DMS114 treated with DMSO at 0.1 percent for 48 hours (cell line): ENCODE measurements at regions not wholly inside any gene's neighbourhood (a gene's known extent, or its start where the extent isn't known, plus 50 kb on each side); places are given as distances from the start of the nearest gene placed in this dataset.

Experiments
- DNase-seq: peaks from one replicate; lab custom pipeline; 2025; ENCODE audit not compliant: unreplicated experiment; lab: John Stamatoyannopoulos, UW

- no peak for DNase-seq
Measured at GRCh38 chr2:199707593-199708185, 143.3 kb downstream of the FTCDNL1 start.

- DNase-seq = no peak
Measured at GRCh38 chr2:199705538-199705937, 145.5 kb downstream of the FTCDNL1 start.

GRCh38 chr2:199704358-199705238 is 146.4 kb downstream of the FTCDNL1 start:
- peak; percentile 69 for DNase-seq

GRCh38 chr2:199703199-199703598 is 147.8 kb downstream of the FTCDNL1 start:
- DNase-seq = no peak

GRCh38 chr2:199697469-199697868 is 153.5 kb downstream of the FTCDNL1 start:
- no peak for DNase-seq

- no peak for DNase-seq
Measured at GRCh38 chr2:199696048-199696447, 154.9 kb downstream of the FTCDNL1 start.

- DNase-seq = no peak
Measured at GRCh38 chr2:199693861-199694260, 157.1 kb downstream of the FTCDNL1 start.

- no peak for DNase-seq
Measured at GRCh38 chr2:199692489-199692888, 158.5 kb downstream of the FTCDNL1 start.

- DNase-seq = no peak
Measured at GRCh38 chr2:199690225-199690624, 160.8 kb downstream of the FTCDNL1 start.

- no peak for DNase-seq
Measured at GRCh38 chr2:199685669-199686068, 165.3 kb downstream of the FTCDNL1 start.

- DNase-seq = no peak
Measured at GRCh38 chr2:199684832-199685231, 166.2 kb downstream of the FTCDNL1 start.

- DNase-seq = no peak
Measured at GRCh38 chr2:199684168-199684567, 166.8 kb downstream of the FTCDNL1 start.

GRCh38 chr2:199682001-199682400 is 169.0 kb downstream of the FTCDNL1 start:
- no peak for DNase-seq

GRCh38 chr2:199680482-199680881 is 170.5 kb downstream of the FTCDNL1 start:
- DNase-seq = no peak

GRCh38 chr2:199679883-199680282 is 171.1 kb downstream of the FTCDNL1 start:
- DNase-seq = no peak

GRCh38 chr2:199677881-199678280 is 173.1 kb downstream of the FTCDNL1 start:
- DNase-seq = no peak

- no peak for DNase-seq
Measured at GRCh38 chr2:199668645-199669044, 182.3 kb downstream of the FTCDNL1 start.

- no peak for DNase-seq
Measured at GRCh38 chr2:199663157-199663556, 187.8 kb downstream of the FTCDNL1 start.

GRCh38 chr2:199662255-199662654 is 188.7 kb downstream of the FTCDNL1 start:
- no peak for DNase-seq

GRCh38 chr2:199660167-199660566 is 190.8 kb downstream of the FTCDNL1 start:
- no peak for DNase-seq

GRCh38 chr2:199659207-199659606 is 191.8 kb downstream of the FTCDNL1 start:
- peak; percentile 52 for DNase-seq

GRCh38 chr2:199646439-199646838 is 188.7 kb upstream of the SATB2 start:
- no peak for DNase-seq
